GM12872 (cell line): ENCODE measurements at regions not wholly inside any gene's neighbourhood (a gene's known extent, or its start where the extent isn't known, plus 50 kb on each side); places are given as distances from the start of the nearest gene placed in this dataset.

ENCODE experiments used
- TF ChIP-seq, protein P1 (sequence below): IDR thresholded peaks from 3 replicates; pipeline ENCODE4 v1.5.1; 2011; ENCODE audit warnings: low read depth, mild to moderate bottlenecking, low read length, moderate library complexity; ENCODE audit not compliant: insufficient read depth

DNA sequence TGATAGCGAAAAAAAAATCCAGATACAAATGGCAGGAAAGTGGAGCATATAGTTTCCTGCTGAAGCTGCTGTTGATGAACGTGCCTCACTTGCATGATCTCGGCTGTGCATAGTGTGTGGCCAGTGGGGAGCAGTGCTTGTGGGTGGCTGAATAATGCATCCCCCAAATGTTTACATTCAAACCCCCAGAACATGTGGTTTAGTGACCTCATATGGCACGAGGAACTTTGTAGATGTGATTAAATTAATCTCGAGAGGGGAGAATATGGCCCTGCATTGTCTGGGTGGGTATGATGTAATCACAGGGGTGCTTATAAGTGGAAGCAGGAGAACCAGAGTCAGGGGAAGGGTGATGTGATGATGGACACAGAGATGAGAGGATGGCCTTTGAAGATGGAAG is 425.0 kb downstream of the TMEM121 start:
- TF ChIP-seq, protein P1, sequence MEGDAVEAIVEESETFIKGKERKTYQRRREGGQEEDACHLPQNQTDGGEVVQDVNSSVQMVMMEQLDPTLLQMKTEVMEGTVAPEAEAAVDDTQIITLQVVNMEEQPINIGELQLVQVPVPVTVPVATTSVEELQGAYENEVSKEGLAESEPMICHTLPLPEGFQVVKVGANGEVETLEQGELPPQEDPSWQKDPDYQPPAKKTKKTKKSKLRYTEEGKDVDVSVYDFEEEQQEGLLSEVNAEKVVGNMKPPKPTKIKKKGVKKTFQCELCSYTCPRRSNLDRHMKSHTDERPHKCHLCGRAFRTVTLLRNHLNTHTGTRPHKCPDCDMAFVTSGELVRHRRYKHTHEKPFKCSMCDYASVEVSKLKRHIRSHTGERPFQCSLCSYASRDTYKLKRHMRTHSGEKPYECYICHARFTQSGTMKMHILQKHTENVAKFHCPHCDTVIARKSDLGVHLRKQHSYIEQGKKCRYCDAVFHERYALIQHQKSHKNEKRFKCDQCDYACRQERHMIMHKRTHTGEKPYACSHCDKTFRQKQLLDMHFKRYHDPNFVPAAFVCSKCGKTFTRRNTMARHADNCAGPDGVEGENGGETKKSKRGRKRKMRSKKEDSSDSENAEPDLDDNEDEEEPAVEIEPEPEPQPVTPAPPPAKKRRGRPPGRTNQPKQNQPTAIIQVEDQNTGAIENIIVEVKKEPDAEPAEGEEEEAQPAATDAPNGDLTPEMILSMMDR, result no peak

DNA sequence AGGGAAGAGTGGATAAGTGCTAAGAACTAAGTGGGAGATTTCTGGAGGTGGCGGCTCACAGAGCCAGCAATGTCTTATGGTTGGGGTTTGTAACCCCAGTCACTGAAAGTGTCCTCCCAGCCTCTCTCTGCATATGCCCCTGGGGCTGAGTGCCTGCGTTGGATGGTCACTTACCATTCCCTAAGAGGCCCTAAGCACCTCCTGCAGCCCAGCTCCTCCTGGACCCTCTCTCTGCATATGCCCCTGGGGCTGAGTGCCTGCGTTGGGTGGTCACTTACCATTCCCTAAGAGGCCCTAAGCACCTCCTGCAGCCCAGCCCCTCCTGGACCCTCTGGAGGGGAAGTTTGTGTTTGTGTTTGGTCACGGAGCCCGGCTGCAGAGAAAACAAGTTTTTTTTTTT is 425.8 kb downstream of the TMEM121 start:
- TF ChIP-seq, protein P1, result no peak

DNA sequence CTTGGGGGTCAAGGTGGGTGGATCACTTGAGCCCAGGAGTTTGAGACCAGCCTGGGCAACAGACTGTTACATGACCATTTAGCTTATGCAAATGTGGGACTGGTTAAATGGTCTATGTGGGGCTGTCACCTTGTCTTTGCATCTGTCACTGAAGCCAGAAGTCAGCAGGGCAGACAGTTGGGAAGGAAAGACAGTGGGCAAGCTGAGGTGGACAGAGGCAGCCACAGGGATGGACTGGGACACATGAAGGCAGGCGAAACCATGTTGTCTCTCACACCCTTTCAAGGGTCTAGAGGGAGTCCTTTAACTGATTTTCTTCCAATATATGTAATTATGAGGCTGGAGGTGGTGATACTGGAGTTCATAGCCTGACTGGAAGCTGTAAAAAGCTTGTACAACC is 426.4 kb downstream of the TMEM121 start:
- TF ChIP-seq, protein P1, result no peak

DNA sequence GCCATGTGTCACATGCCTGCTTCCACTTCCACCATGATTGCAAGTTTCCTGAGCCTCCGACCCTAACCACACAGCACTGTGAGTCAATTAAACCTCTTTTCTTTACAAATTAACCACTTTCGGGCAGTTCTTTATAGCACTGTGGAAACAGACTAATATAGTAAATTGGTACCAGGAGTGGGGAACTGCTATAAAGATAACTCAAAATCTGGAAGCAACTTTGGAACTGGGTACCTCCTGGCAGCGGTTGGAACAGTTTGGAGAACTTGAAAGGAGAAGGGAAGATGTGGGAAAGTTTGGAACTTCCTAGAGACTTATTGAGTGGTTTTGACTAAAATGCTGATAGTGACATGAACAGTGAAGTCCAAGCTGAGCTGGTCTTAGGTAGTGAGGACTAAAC is 436.1 kb downstream of the TMEM121 start:
- TF ChIP-seq, protein P1, result no peak

DNA sequence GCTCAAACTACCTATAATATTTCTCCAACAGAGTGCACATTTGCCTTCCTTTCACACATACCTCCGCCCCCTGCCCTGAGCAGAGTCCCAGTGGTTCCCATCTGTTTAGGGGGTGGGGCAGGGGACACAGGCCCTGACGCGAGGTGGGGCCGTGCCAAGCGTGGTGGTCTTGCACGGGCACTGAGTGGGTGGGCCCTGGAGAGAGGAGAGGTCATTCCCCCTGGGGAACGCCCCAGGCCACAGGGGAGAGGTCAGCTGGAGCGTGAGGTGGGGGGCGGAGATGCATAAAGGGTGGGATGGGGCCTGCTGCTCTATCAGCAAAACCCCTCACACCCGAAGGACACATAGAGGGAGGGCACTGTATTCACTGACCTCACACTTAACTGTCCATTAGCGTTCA is 441.9 kb downstream of the TMEM121 start:
- TF ChIP-seq, protein P1, result no peak

DNA sequence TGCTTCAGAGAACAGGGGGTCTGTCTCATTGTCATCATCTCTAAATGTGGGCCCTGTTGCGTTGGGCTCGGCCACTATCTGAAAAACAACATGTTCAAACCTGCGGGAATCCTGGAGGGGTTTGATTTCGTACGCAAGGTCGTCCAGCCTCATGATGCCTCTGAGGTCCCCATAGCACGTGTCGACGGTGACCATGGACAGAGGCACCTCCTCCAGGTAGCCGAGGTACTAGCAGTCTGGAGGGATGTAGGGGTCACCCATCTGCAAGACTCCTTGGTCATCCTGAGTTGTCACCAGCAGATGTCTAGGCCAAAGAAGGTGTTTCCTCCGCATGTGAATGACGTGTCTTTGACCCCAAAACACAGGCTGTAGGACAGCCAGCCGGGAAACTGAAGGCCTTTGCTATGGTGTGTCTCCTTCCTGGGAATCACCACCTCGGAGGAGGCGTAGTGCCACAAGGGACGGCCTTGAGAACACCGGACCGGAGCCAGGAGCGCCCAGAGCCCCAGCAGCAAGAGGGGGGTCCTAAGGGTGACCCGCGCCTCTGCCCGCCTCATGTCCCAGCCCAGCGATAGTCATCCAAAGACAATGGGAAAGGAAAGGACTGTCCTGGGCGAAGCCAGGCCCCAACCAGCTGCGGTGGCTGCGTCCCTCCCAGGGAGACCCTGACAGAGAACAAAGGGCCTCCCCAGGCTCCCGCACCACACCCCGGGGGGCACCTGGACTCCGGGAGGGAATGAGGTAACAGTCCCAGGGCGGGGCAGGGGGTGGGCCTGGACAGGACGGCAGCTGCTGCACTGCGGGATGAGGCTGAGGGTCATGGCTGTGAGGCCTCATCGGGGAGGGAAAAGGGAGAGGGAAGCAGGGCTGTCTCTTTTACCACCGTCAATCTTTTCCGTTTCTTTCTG is 445.5 kb downstream of the TMEM121 start:
- TF ChIP-seq, protein P1, result no peak

DNA sequence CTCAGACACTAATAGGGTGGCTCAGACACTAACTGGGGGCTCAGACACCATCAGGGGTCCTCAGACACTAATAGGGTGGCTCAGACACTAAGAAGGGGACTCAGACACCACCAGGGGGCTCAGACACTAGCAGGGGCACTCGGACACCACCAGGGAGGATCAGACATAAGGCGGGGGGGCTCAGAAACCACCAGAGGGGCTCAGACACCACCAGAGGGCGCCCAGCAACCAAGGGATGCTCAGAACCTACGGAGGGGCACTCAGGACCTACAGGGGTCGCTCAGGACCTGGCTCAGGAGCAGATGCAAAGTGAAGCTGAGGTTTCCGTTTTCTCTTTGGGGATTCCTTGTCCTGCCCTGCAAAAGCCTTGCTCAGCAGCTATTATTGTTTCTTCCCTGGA is 448.5 kb downstream of the TMEM121 start:
- TF ChIP-seq, protein P1, result no peak
